Tibial nerve (tissue), 4 donors: ENCODE measurements at regions not wholly inside any gene's neighbourhood (a gene's known extent, or its start where the extent isn't known, plus 50 kb on each side); places are given as distances from the start of the nearest gene placed in this dataset.

Experiments used
- DNase-seq, 2 donors: peaks; one replicate each; pipeline ENCODE4 v3.0.0-alpha.2; 2019; ENCODE audit warnings: low spot score in 2 of 2
- H3K27ac ChIP-seq, 4 donors: fragments of 200-600 bp; sonication (generic) in 3 of 4; one replicate each; pipeline ENCODE4 v1.5.1; 2017 to 2019; ENCODE audit warnings: mild to moderate bottlenecking in 1 of 4
- H3K27me3 ChIP-seq, 2 donors: fragments of 200-600 bp; sonication (generic) in 1 of 2; one replicate each; pipeline versions ENCODE4 v1.5.1 to v1.6.0; 2017 to 2019
- H3K36me3 ChIP-seq, 3 donors: fragments of 200-600 bp; sonication (generic); one replicate each; pipeline ENCODE4 v1.5.1; 2018 to 2019
- H3K4me1 ChIP-seq, 4 donors: fragments of 200-600 bp; sonication (generic) in 3 of 4; one replicate each; pipeline ENCODE4 v1.5.1; 2017 to 2019
- H3K4me3 ChIP-seq, 4 donors: fragments of 200-600 bp; sonication (generic) in 3 of 4; one replicate each; pipeline ENCODE4 v1.5.1; 2017 to 2019; ENCODE audit warnings: mild to moderate bottlenecking in 1 of 4, moderate library complexity in 1 of 4
- H3K9me3 ChIP-seq, 4 donors: fragments of 200-600 bp; sonication (generic) in 3 of 4; one replicate each; pipeline ENCODE4 v1.5.1; 2017 to 2019
- CTCF ChIP-seq, 5 experiments: fragments of 200-600 bp in 3 of 5; fragments of 450-650 bp in 2 of 5; sonication (generic) in 3 of 5; IDR thresholded peaks; one replicate each; pipeline ENCODE4 v1.5.1; 2016 to 2019; ENCODE audit warnings: antibody characterized with exemption in 5 of 5, mild to moderate bottlenecking in 3 of 5, moderate library complexity in 2 of 5
- EP300 ChIP-seq, 2 donors: sonication (generic); formaldehyde crosslinking; IDR thresholded peaks; one replicate each; pipeline ENCODE4 v1.6.1; 2017; ENCODE audit warnings: antibody characterized with exemption in 2 of 2, mild to moderate bottlenecking in 1 of 2
- POLR2A ChIP-seq, 2 donors: fragments of 450-650 bp; IDR thresholded peaks; one replicate each; pipeline ENCODE4 v1.6.1; 2017; ENCODE audit warnings: antibody characterized with exemption in 2 of 2, mild to moderate bottlenecking in 2 of 2, moderate library complexity in 2 of 2
- WGBS, 2 donors: methylation state at CpG; one replicate each; pipeline ENCODE4 v1.1.5; 2018; 5-methylcytosine and 5-hydroxymethylcytosine counted together

GRCh38 chr19:28075229-28075628 is 1137.7 kb downstream of the UQCRFS1 start:
- WGBS, 2 donors, result 84 to 92% methylated on average over 1 of the region's 1 CpG
- DNase-seq, result no peak
- no peaks in the 10 kb centered on the region for H3K36me3 ChIP-seq
- H3K27me3 ChIP-seq, result no peaks in the 10 kb centered on the region
- H3K4me1 ChIP-seq, result no peaks in the 10 kb centered on the region
- H3K4me3 ChIP-seq, result no peak overlapping the region
- peaks cover 0 to 5% (median 1%) of the 10 kb centered on the region in 4 donors for H3K9me3 ChIP-seq
- no peak for TF ChIP-seq POLR2A (IDR thresholded peaks at IDR 0.05)
- TF ChIP-seq CTCF (IDR thresholded peaks at IDR 0.05), result no peak
- TF ChIP-seq EP300 (IDR thresholded peaks at IDR 0.05), result no peak
- no peak overlapping the region for H3K27ac ChIP-seq

- 44 to 50% methylated on average over 2 of the region's 2 CpGs for WGBS, 2 donors
- no peak for TF ChIP-seq CTCF (IDR thresholded peaks at IDR 0.05)
- TF ChIP-seq EP300 (IDR thresholded peaks at IDR 0.05), result no peak
- TF ChIP-seq POLR2A (IDR thresholded peaks at IDR 0.05), result no peak
- no peaks in the 10 kb centered on the region for H3K36me3 ChIP-seq
- no peak for DNase-seq
- no peak overlapping the region for H3K27ac ChIP-seq
- H3K9me3 ChIP-seq, result peaks cover 0 to 5% (median 1%) of the 10 kb centered on the region in 4 donors
- H3K4me3 ChIP-seq, result no peak overlapping the region
- no peaks in the 10 kb centered on the region for H3K27me3 ChIP-seq
- no peaks in the 10 kb centered on the region for H3K4me1 ChIP-seq
Measured at GRCh38 chr19:28074773-28075172, 1138.2 kb downstream of the UQCRFS1 start.

GRCh38 chr19:28067882-28068281 is 1145.1 kb downstream of the UQCRFS1 start:
- H3K27me3 ChIP-seq, result no peaks in the 10 kb centered on the region
- no peaks in the 10 kb centered on the region for H3K4me1 ChIP-seq
- H3K36me3 ChIP-seq, result no peaks in the 10 kb centered on the region
- peaks cover 0 to 3% (median 0%) of the 10 kb centered on the region in 4 donors for H3K9me3 ChIP-seq
- DNase-seq, result no peak
- H3K27ac ChIP-seq, result no peak overlapping the region
- TF ChIP-seq CTCF (IDR thresholded peaks at IDR 0.05) (no peak), EP300 (IDR thresholded peaks at IDR 0.05) (no peak), POLR2A (IDR thresholded peaks at IDR 0.05) (no peak)
- H3K4me3 ChIP-seq, result no peak overlapping the region
- WGBS, 2 donors, result 48 to 62% methylated on average over 2 of the region's 2 CpGs

- no peak for DNase-seq
- H3K4me1 ChIP-seq, result no peaks in the 10 kb centered on the region
- 93 to 96% methylated on average over 8 of the region's 8 CpGs for WGBS, 2 donors
Measured at GRCh38 chr19:28066988-28067387, 1146.0 kb downstream of the UQCRFS1 start.

GRCh38 chr19:28066161-28066560 is 1146.8 kb downstream of the UQCRFS1 start:
- whole genome bisulfite sequencing, 2 donors, result 80 to 88% methylated on average over 3 of the region's 3 CpGs
- H3K27me3 ChIP-seq, result no peaks in the 10 kb centered on the region
- no peak overlapping the region for H3K27ac ChIP-seq

More at GRCh38 chr19:28066988-28067387, 1146.0 kb downstream of the UQCRFS1 start:
- TF ChIP-seq CTCF (IDR thresholded peaks at IDR 0.05) (no peak), EP300 (IDR thresholded peaks at IDR 0.05) (no peak), POLR2A (IDR thresholded peaks at IDR 0.05) (no peak)
- Histone ChIP-seq H3K4me3 (no peak overlapping the region), H3K36me3 (no peaks in the 10 kb centered on the region), H3K27ac (no peak overlapping the region), H3K9me3 (peaks cover 0 to 2% (median 0%) of the 10 kb centered on the region in 4 donors), H3K27me3 (no peaks in the 10 kb centered on the region)

More at GRCh38 chr19:28066161-28066560, 1146.8 kb downstream of the UQCRFS1 start:
- Histone ChIP-seq H3K9me3 (peaks cover 0 to 3% (median 0%) of the 10 kb centered on the region in 4 donors), H3K4me3 (no peak overlapping the region), H3K36me3 (no peaks in the 10 kb centered on the region), H3K4me1 (no peaks in the 10 kb centered on the region)
- TF ChIP-seq POLR2A (IDR thresholded peaks at IDR 0.05) (no peak), EP300 (IDR thresholded peaks at IDR 0.05) (no peak), CTCF (IDR thresholded peaks at IDR 0.05) (no peak)
- DNase-seq, result no peak
